Transverse colon (tissue), 4 donors: ENCODE measurements at regions not wholly inside any gene's neighbourhood (a gene's known extent, or its start where the extent isn't known, plus 50 kb on each side); places are given as distances from the start of the nearest gene placed in this dataset.

Experiments
- DNase-seq: peaks from one replicate; pipeline ENCODE4 v3.0.0-alpha.2; 2019
- H3K27ac ChIP-seq, 4 donors: fragments of 200-600 bp; sonication (generic); 2 replicates each; pipeline ENCODE4 v1.5.1; 2016 to 2018; ENCODE audit warnings: inconsistent platforms in 4 of 4
- H3K27me3 ChIP-seq: fragments of 200-600 bp; sonication (generic); 2 replicates; pipeline ENCODE4 v1.5.1; 2017; ENCODE audit warnings: inconsistent platforms
- H3K36me3 ChIP-seq, 4 donors: fragments of 200-600 bp; sonication (generic); 2 replicates each; pipeline ENCODE4 v1.5.1; 2017 to 2019; ENCODE audit warnings: inconsistent platforms in 4 of 4
- H3K4me1 ChIP-seq, 4 donors: fragments of 200-600 bp; sonication (generic); 2 replicates each; pipeline ENCODE4 v1.5.1; 2017 to 2020; ENCODE audit warnings: inconsistent platforms in 4 of 4
- H3K4me3 ChIP-seq, 4 donors: fragments of 200-600 bp; sonication (generic); 1 replicate in 1 of 4; 2 replicates in 3 of 4; pipeline versions ENCODE4 v1.5.1 to v1.6.1; 2017 to 2019; ENCODE audit warnings: inconsistent platforms in 4 of 4
- H3K9me3 ChIP-seq, 2 donors: fragments of 200-600 bp; sonication (generic); 2 replicates each; pipeline ENCODE4 v1.5.1; 2017 to 2019; ENCODE audit warnings: inconsistent platforms in 2 of 2
- CTCF ChIP-seq, 5 experiments: fragments of 200-600 bp in 3 of 5; fragments of 450-650 bp in 2 of 5; sonication (generic) in 3 of 5; IDR thresholded peaks; 1 replicate in 2 of 5; 2 replicates in 3 of 5; pipeline ENCODE4 v1.5.1; 2016 to 2017; ENCODE audit warnings: antibody characterized with exemption in 5 of 5, inconsistent platforms in 3 of 5, mild to moderate bottlenecking in 2 of 5, moderate library complexity in 1 of 5
- EP300 ChIP-seq: sonication (generic); formaldehyde crosslinking; IDR thresholded peaks from one replicate; pipeline ENCODE4 v1.6.1; 2017; ENCODE audit warnings: antibody characterized with exemption, low read depth
- POLR2A ChIP-seq: fragments of 450-650 bp; IDR thresholded peaks from one replicate; pipeline ENCODE4 v1.6.1; 2016; ENCODE audit warnings: antibody characterized with exemption, mild to moderate bottlenecking, moderate library complexity
- POLR2AphosphoS5 ChIP-seq, 3 donors: sonication (generic); formaldehyde crosslinking; IDR thresholded peaks; one replicate each; pipeline ENCODE4 v1.6.1; 2016; ENCODE audit warnings: antibody characterized with exemption in 3 of 3
- WGBS, 2 donors: methylation state at CpG; one replicate each; pipeline ENCODE4 v1.1.5; 2018; ENCODE audit warnings: low coverage in 1 of 2; 5-methylcytosine and 5-hydroxymethylcytosine counted together
- in situ Hi-C, 4 donors: fragments of 200-750 bp; cut with MboI; loops; one replicate each; pipeline versions ENCODE4 v1.15.0 to v1.15.1; 2017; ENCODE audit warnings: low sequenced_read_pairs in 3 of 4, low pct_ligation_motif_present in 1 of 4, low pct_unique_long_range_greater_than_20kb in 1 of 4
- intact Hi-C: fragments of 100-400 bp; cut with DNase I; formaldehyde crosslinking; loops from one replicate; pipeline ENCODE4 v1.15.1; 2023; ENCODE audit warnings: low total_unique reads

- H3K36me3 ChIP-seq, result no peaks in the 10 kb centered on the region
- TF ChIP-seq POLR2A (no peak), POLR2AphosphoS5 (IDR thresholded peaks at IDR 0.05) (no peak), EP300 (no peak), CTCF (IDR thresholded peaks at IDR 0.05) (no peak)
- H3K27me3 ChIP-seq, result no peaks in the 10 kb centered on the region
- intact Hi-C loops (no loop called here), in situ Hi-C loops (no loop called here)
- no peak overlapping the region for H3K27ac ChIP-seq
- H3K9me3 ChIP-seq, result no peaks in the 10 kb centered on the region
- no peak for DNase-seq
- H3K4me3 ChIP-seq, result no peak overlapping the region
- H3K4me1 ChIP-seq, result no peaks in the 10 kb centered on the region
- WGBS, 2 donors, result 78 to 81% methylated on average over 3 of the region's 3 CpGs
Observed at GRCh38 chr7:118757066-118757465, 532.6 kb downstream of the ANKRD7 start.

- intact Hi-C loops (no loop called here), in situ Hi-C loops (no loop called here)
- no peaks in the 10 kb centered on the region for H3K27me3 ChIP-seq
- DNase-seq, result no peak
- no peaks in the 10 kb centered on the region for H3K4me1 ChIP-seq
- no peak overlapping the region for H3K27ac ChIP-seq
- H3K9me3 ChIP-seq, result no peaks in the 10 kb centered on the region
- H3K36me3 ChIP-seq, result no peaks in the 10 kb centered on the region
- H3K4me3 ChIP-seq, result no peak overlapping the region
- TF ChIP-seq POLR2A, result no peak
- TF ChIP-seq POLR2AphosphoS5 (IDR thresholded peaks at IDR 0.05), result no peak
- no peak for TF ChIP-seq EP300
- TF ChIP-seq CTCF (IDR thresholded peaks at IDR 0.05), result no peak
Observed at GRCh38 chr7:118758582-118758981, 534.1 kb downstream of the ANKRD7 start.

GRCh38 chr7:118759921-118760320 is 535.4 kb downstream of the ANKRD7 start:
- Histone ChIP-seq H3K27me3 (no peaks in the 10 kb centered on the region), H3K4me1 (no peaks in the 10 kb centered on the region), H3K9me3 (no peaks in the 10 kb centered on the region), H3K4me3 (no peak overlapping the region), H3K36me3 (no peaks in the 10 kb centered on the region), H3K27ac (no peak overlapping the region)
- TF ChIP-seq EP300, result no peak
- TF ChIP-seq CTCF (IDR thresholded peaks at IDR 0.05), result no peak
- no peak for TF ChIP-seq POLR2A
- no peak for TF ChIP-seq POLR2AphosphoS5 (IDR thresholded peaks at IDR 0.05)
- intact Hi-C loops, result no loop called here
- in situ Hi-C loops, result no loop called here
- DNase-seq, result no peak

GRCh38 chr7:118762451-118762850 is 537.9 kb downstream of the ANKRD7 start:
- H3K27ac ChIP-seq, result no peak overlapping the region
- TF ChIP-seq EP300, result no peak
- no peak for TF ChIP-seq CTCF (IDR thresholded peaks at IDR 0.05)
- no peak for DNase-seq
- in situ Hi-C loops (no loop called here), intact Hi-C loops (no loop called here)
- WGBS, 2 donors, result 43 to 57% methylated on average over 2 of the region's 2 CpGs
- H3K4me3 ChIP-seq, result no peak overlapping the region
- no peaks in the 10 kb centered on the region for H3K4me1 ChIP-seq
- H3K9me3 ChIP-seq, result no peaks in the 10 kb centered on the region
- H3K27me3 ChIP-seq, result no peaks in the 10 kb centered on the region
- H3K36me3 ChIP-seq, result no peaks in the 10 kb centered on the region

- H3K27me3 ChIP-seq, result no peaks in the 10 kb centered on the region
- no peak for DNase-seq
- no peak overlapping the region for H3K27ac ChIP-seq
- no peaks in the 10 kb centered on the region for H3K36me3 ChIP-seq
- TF ChIP-seq EP300 (no peak), POLR2AphosphoS5 (IDR thresholded peaks at IDR 0.05) (no peak), CTCF (IDR thresholded peaks at IDR 0.05) (no peak), POLR2A (no peak)
- in situ Hi-C loops, result no loop called here
- 60 to 84% methylated on average over 1 to 4 of the region's 4 CpGs for WGBS, 2 donors
- no peaks in the 10 kb centered on the region for H3K4me1 ChIP-seq
- intact Hi-C loops, result no loop called here
- no peaks in the 10 kb centered on the region for H3K9me3 ChIP-seq
- H3K4me3 ChIP-seq, result no peak overlapping the region
Observed at GRCh38 chr7:118764221-118764620, 539.7 kb downstream of the ANKRD7 start.
